Pancreas (tissue), 10 donors: ENCODE measurements at regions not wholly inside any gene's neighbourhood (a gene's known extent, or its start where the extent isn't known, plus 50 kb on each side); places are given as distances from the start of the nearest gene placed in this dataset.

Experiments
- ATAC-seq, 4 donors: fragments of 200-7000 bp; cut with Tn5 transposase; one replicate each; pipeline versions ENCODE4 v1.8.0 to v1.9.1; 2020; ENCODE audit warnings: mild to moderate bottlenecking in 4 of 4, moderate library complexity in 4 of 4
- DNase-seq, 6 donors: peaks; one replicate each; pipeline ENCODE4 v3.0.0-alpha.2; 2020
- FAIRE-seq: peaks from 2 replicates; lab custom pipeline; 2012; peaks lifted over from hg19 to GRCh38; lab: Jason Lieb, UNC
- H3K27ac ChIP-seq, 4 donors: fragments of 200-600 bp; sonication (generic); 1 replicate in 3 of 4; 2 replicates in 1 of 4; pipeline versions ENCODE4 v1.5.0 to v1.8.0; 2020
- H3K27me3 ChIP-seq, 4 donors: fragments of 200-600 bp; one replicate each; pipeline ENCODE4 v1.8.0; 2021
- H3K36me3 ChIP-seq, 3 donors: fragments of 200-600 bp; sonication (generic) in 1 of 3; one replicate each; pipeline versions ENCODE4 v1.5.0 to v1.8.0; 2020 to 2021
- H3K4me1 ChIP-seq, 3 donors: fragments of 200-600 bp; one replicate each; pipeline ENCODE4 v1.8.0; 2021
- H3K4me3 ChIP-seq, 4 donors: fragments of 200-600 bp; sonication (generic) in 2 of 4; one replicate each; pipeline versions ENCODE4 v1.5.0 to v1.8.0; 2020 to 2021
- H3K9me3 ChIP-seq, 4 donors: fragments of 200-600 bp; one replicate each; pipeline ENCODE4 v1.8.0; 2021
- CTCF ChIP-seq, 4 donors: fragments of 200-600 bp; sonication (generic) in 3 of 4; IDR thresholded peaks; one replicate each; pipeline versions ENCODE4 v1.5.0 to v1.8.0; 2021; ENCODE audit warnings: antibody characterized with exemption in 4 of 4
- WGBS, 2 donors: extraction: QIAGEN DNeasy Blood & Tissue Kit; methylation state at CpG; one replicate each; pipeline ENCODE4 v1.1.7; 2013; 5-methylcytosine and 5-hydroxymethylcytosine counted together
- intact Hi-C, 3 donors: fragments of 100-400 bp; cut with DNase I; formaldehyde crosslinking; loops; one replicate each; pipeline versions ENCODE4 v1.11.1 to v1.14.2; 2022
- donor health status: healthy with polysubstance abuse.
- donor health status: DM: no; HTN: no; CAD: no; lungs with moderate emphysema.
- donor health status: DM: no; HTN: no; CAD: no.
- donor health status: control.
- donor health status: control.
- donor health status: Bipolar disorder and iron deficiency.
- donor health status: DM: yes; HTN: yes; CAD: no.
- donor health status: DM: no; HTN: no; CAD: no.
- donor health status: DM: no; HTN: no; CAD: no.
- donor health status: DM: yes; HTN: yes; CAD: no.

GRCh38 chrX:87744391-87744790 is 226.8 kb downstream of the KLHL4 start:
- ATAC-seq (no peak), FAIRE-seq (no peak), DNase-seq (no peak)
- H3K27me3 ChIP-seq: peaks cover 0 to 8% (median 2%) of the 10 kb centered on the region in 4 donors
- intact Hi-C loops: no loop called here
- H3K4me3 ChIP-seq: no peak overlapping the region
- no peak for TF ChIP-seq CTCF (IDR thresholded peaks at IDR 0.05)
- H3K36me3 ChIP-seq: no peaks in the 10 kb centered on the region
- no peaks in the 10 kb centered on the region for H3K9me3 ChIP-seq
- no peak overlapping the region for H3K27ac ChIP-seq
- H3K4me1 ChIP-seq: no peaks in the 10 kb centered on the region
- WGBS, 2 donors: 44 to 47% methylated on average over 1 of the region's 1 CpG

- H3K4me3 ChIP-seq: no peak overlapping the region
- no peak for DNase-seq
These were observed 237.9 kb downstream of the KLHL4 start for GRCh38 chrX:87755493-87755892.

GRCh38 chrX:87788976-87789375 is 271.4 kb downstream of the KLHL4 start:
- DNase-seq: no peak
- H3K9me3 ChIP-seq: no peaks in the 10 kb centered on the region
- H3K27me3 ChIP-seq: no peaks in the 10 kb centered on the region
- no peak for TF ChIP-seq CTCF (IDR thresholded peaks at IDR 0.05)
- no peak for FAIRE-seq
- H3K4me1 ChIP-seq: no peaks in the 10 kb centered on the region
- no peaks in the 10 kb centered on the region for H3K36me3 ChIP-seq
- H3K4me3 ChIP-seq: no peak overlapping the region
- H3K27ac ChIP-seq: no peak overlapping the region
- no peak for ATAC-seq
- intact Hi-C loops: no loop called here

More at GRCh38 chrX:87755493-87755892, 237.9 kb downstream of the KLHL4 start:
- Histone ChIP-seq H3K9me3 (no peaks in the 10 kb centered on the region), H3K36me3 (no peaks in the 10 kb centered on the region), H3K27ac (no peak overlapping the region), H3K4me1 (no peaks in the 10 kb centered on the region), H3K27me3 (no peaks in the 10 kb centered on the region)
- intact Hi-C loops: no loop called here
- WGBS, 2 donors: 65 to 70% methylated on average over 5 of the region's 5 CpGs
- TF ChIP-seq CTCF (IDR thresholded peaks at IDR 0.05): no peak
- FAIRE-seq (no peak), ATAC-seq (no peak)

DNA sequence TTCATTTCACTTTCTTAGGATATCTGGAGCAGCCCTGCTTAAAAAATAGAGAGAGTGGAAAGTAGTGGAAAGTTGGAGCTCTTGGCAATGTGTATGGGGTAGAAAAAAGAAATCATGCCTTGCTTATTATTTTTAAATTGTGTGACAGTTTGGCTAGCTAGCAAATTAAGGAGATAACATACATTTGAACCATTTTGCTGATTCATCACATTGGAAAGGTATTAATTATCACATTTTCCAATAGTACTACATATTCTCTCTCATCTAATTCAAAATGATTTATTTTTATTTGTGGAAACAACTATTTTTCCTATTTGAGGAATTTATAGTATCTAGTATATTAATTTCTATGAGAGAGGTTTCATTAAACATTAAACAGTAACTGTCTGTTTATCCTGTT is 280.4 kb downstream of the KLHL4 start:
- intact Hi-C loops: no loop called here
- FAIRE-seq: peak; percentile 32

More for the DNA sequence above, 280.4 kb downstream of the KLHL4 start:
- peaks cover 0 to 7% (median 0%) of the 10 kb centered on the region in 4 donors for H3K27me3 ChIP-seq
- H3K27ac ChIP-seq: no peak overlapping the region
- TF ChIP-seq CTCF (IDR thresholded peaks at IDR 0.05): no peak
- no peaks in the 10 kb centered on the region for H3K9me3 ChIP-seq
- no peaks in the 10 kb centered on the region for H3K36me3 ChIP-seq
- ATAC-seq (no peak), DNase-seq (no peak)
- H3K4me3 ChIP-seq: no peak overlapping the region
- H3K4me1 ChIP-seq: no peaks in the 10 kb centered on the region
